Mesendoderm (in vitro differentiated cells): ENCODE measurements at regions not wholly inside any gene's neighbourhood (a gene's known extent, or its start where the extent isn't known, plus 50 kb on each side); places are given as distances from the start of the nearest gene placed in this dataset.

Experiments
- DNase-seq: peaks from one replicate; pipeline ENCODE4 v3.0.0; 2013
- H2AK5ac ChIP-seq: 2 replicates; pipeline ENCODE4 v1.6.1; 2013; ENCODE audit warnings: low read length, inconsistent platforms
- H2BK120ac ChIP-seq: 2 replicates; pipeline ENCODE4 v1.6.1; 2013; ENCODE audit warnings: low read depth, mild to moderate bottlenecking, low read length, moderate library complexity, mixed read lengths
- H2BK15ac ChIP-seq: replicated peaks from 2 replicates; pipeline ENCODE4 v1.6.1; 2013; ENCODE audit warnings: low read depth, mild to moderate bottlenecking, moderate library complexity
- H2BK5ac ChIP-seq: 2 replicates; pipeline ENCODE4 v1.6.1; 2013; ENCODE audit warnings: low read length, inconsistent platforms
- H3K18ac ChIP-seq: 2 replicates; pipeline ENCODE4 v1.6.1; 2013; ENCODE audit warnings: mild to moderate bottlenecking, low read length, mixed read lengths
- H3K23ac ChIP-seq: one replicate; pipeline ENCODE4 v1.6.1; 2013; ENCODE audit warnings: low read length
- H3K27ac ChIP-seq: 2 replicates; pipeline ENCODE4 v1.5.1; 2013; ENCODE audit warnings: low read depth, mild to moderate bottlenecking, inconsistent platforms, low read length, moderate library complexity
- H3K27me3 ChIP-seq: 2 replicates; pipeline ENCODE4 v1.6.1; 2013; ENCODE audit warnings: low read length, control low read depth, mild to moderate bottlenecking, inconsistent platforms; ENCODE audit not compliant: insufficient read depth, poor library complexity
- H3K36me3 ChIP-seq: 2 replicates; pipeline ENCODE4 v1.6.1; 2013; ENCODE audit warnings: low read length, inconsistent platforms; ENCODE audit not compliant: control insufficient read depth, insufficient read depth
- H3K4ac ChIP-seq: one replicate; pipeline ENCODE4 v1.6.1; 2013; ENCODE audit warnings: low read depth, mild to moderate bottlenecking, low read length, moderate library complexity
- H3K4me1 ChIP-seq: 2 replicates; pipeline ENCODE4 v1.6.1; 2013; ENCODE audit warnings: low read depth, low read length, inconsistent platforms; ENCODE audit not compliant: control insufficient read depth
- H3K4me2 ChIP-seq: 2 replicates; pipeline ENCODE4 v1.6.1; 2013; ENCODE audit warnings: low read length
- H3K4me3 ChIP-seq: 2 replicates; pipeline ENCODE4 v1.5.1; 2013; ENCODE audit warnings: mild to moderate bottlenecking, low read length
- H3K56ac ChIP-seq: one replicate; pipeline ENCODE4 v1.6.1; 2013; ENCODE audit warnings: low read length
- H3K79me1 ChIP-seq: 2 replicates; pipeline ENCODE4 v1.6.1; 2013; ENCODE audit warnings: low read length, inconsistent platforms
- H3K79me2 ChIP-seq: 2 replicates; pipeline ENCODE4 v1.6.1; 2013; ENCODE audit warnings: mild to moderate bottlenecking, low read length; ENCODE audit not compliant: control insufficient read depth, insufficient read depth
- H3K9ac ChIP-seq: 2 replicates; pipeline ENCODE4 v1.6.1; 2013; ENCODE audit warnings: low read length, inconsistent platforms
- H4K5ac ChIP-seq: one replicate; pipeline ENCODE4 v1.6.1; 2013; ENCODE audit warnings: low read length
- H4K8ac ChIP-seq: one replicate; pipeline ENCODE4 v1.6.1; 2013; ENCODE audit warnings: low read depth, mild to moderate bottlenecking, control low read depth, low read length, moderate library complexity
- WGBS: extraction: QIAGEN DNeasy Blood & Tissue Kit; methylation state at CpG from one replicate; pipeline ENCODE4 v1.1.7; 2013; ENCODE audit warnings: low lambda C conversion rate, missing lambda C conversion rate; ENCODE audit not compliant: insufficient coverage; ENCODE audit errors: extremely low coverage; 5-methylcytosine and 5-hydroxymethylcytosine counted together

- Histone ChIP-seq H3K23ac (no peak overlapping the region), H2BK15ac (no peak overlapping the region), H3K4me3 (no peak overlapping the region), H4K5ac (no peak overlapping the region), H4K8ac (no peak overlapping the region), H2BK5ac (no peak overlapping the region), H3K18ac (no peak overlapping the region), H3K27me3 (no peaks in the 10 kb centered on the region), H3K9ac (no peak overlapping the region), H3K4me1 (no peaks in the 10 kb centered on the region), H3K36me3 (no peaks in the 10 kb centered on the region), H3K56ac (no peak overlapping the region), H3K4me2 (no peak overlapping the region), H2BK120ac (no peak overlapping the region), H3K27ac (no peak overlapping the region), H3K79me1 (no peaks in the 10 kb centered on the region), H3K79me2 (no peaks in the 10 kb centered on the region), H3K4ac (no peak overlapping the region), H2AK5ac (no peak overlapping the region)
- no CpG with 5 or more reads among the region's 5 CpGs for WGBS
- DNase-seq: peak; percentile 87
Measured at GRCh38 chr16:73385696-73386095, 337.8 kb upstream of the ZFHX3 start.

- Histone ChIP-seq H2AK5ac (no peak overlapping the region), H2BK5ac (no peak overlapping the region), H3K79me1 (no peaks in the 10 kb centered on the region), H2BK120ac (no peak overlapping the region), H3K4ac (no peak overlapping the region), H3K4me3 (no peak overlapping the region), H3K23ac (no peak overlapping the region), H3K9ac (no peak overlapping the region), H3K56ac (no peak overlapping the region), H3K79me2 (no peaks in the 10 kb centered on the region), H4K5ac (no peak overlapping the region), H3K27ac (no peak overlapping the region), H4K8ac (no peak overlapping the region), H3K18ac (no peak overlapping the region), H3K36me3 (no peaks in the 10 kb centered on the region), H3K4me2 (no peak overlapping the region), H3K27me3 (no peaks in the 10 kb centered on the region), H3K4me1 (no peaks in the 10 kb centered on the region), H2BK15ac (no peak overlapping the region)
- no CpG with 5 or more reads among the region's 5 CpGs for WGBS
- no peak for DNase-seq
Measured at GRCh38 chr16:73384506-73385089, 336.7 kb upstream of the ZFHX3 start.

GRCh38 chr16:73383988-73384365 is 336.0 kb upstream of the ZFHX3 start:
- Histone ChIP-seq H3K79me2 (no peaks in the 10 kb centered on the region), H3K27ac (no peak overlapping the region)
- no CpG with 5 or more reads among the region's 3 CpGs for WGBS

GRCh38 chr16:73383195-73383987 is 335.5 kb upstream of the ZFHX3 start:
- no peak for DNase-seq

More at GRCh38 chr16:73383988-73384365, 336.0 kb upstream of the ZFHX3 start:
- Histone ChIP-seq H4K8ac (no peak overlapping the region), H3K56ac (no peak overlapping the region), H2AK5ac (no peak overlapping the region), H2BK15ac (no peak overlapping the region), H3K18ac (no peak overlapping the region), H3K36me3 (no peaks in the 10 kb centered on the region), H3K4me3 (no peak overlapping the region), H3K4me1 (no peaks in the 10 kb centered on the region), H3K9ac (no peak overlapping the region), H3K27me3 (no peaks in the 10 kb centered on the region), H4K5ac (no peak overlapping the region), H3K4ac (no peak overlapping the region), H3K79me1 (no peaks in the 10 kb centered on the region), H2BK120ac (peak overlapping the region; percentile 4), H3K4me2 (no peak overlapping the region), H3K23ac (no peak overlapping the region), H2BK5ac (no peak overlapping the region)
- DNase-seq: no peak

GRCh38 chr16:73378471-73378870 is 330.5 kb upstream of the ZFHX3 start:
- Histone ChIP-seq H3K4me1 (no peaks in the 10 kb centered on the region), H2AK5ac (no peak overlapping the region), H3K27ac (no peak overlapping the region), H4K8ac (no peak overlapping the region), H3K79me1 (no peaks in the 10 kb centered on the region), H3K4ac (no peak overlapping the region), H3K4me3 (no peak overlapping the region), H3K56ac (no peak overlapping the region), H2BK15ac (no peak overlapping the region), H3K23ac (no peak overlapping the region), H3K36me3 (no peaks in the 10 kb centered on the region), H2BK5ac (no peak overlapping the region), H4K5ac (no peak overlapping the region), H3K27me3 (no peaks in the 10 kb centered on the region), H3K9ac (no peak overlapping the region), H2BK120ac (no peak overlapping the region), H3K18ac (no peak overlapping the region), H3K4me2 (no peak overlapping the region), H3K79me2 (no peaks in the 10 kb centered on the region)
- no peak for DNase-seq
- WGBS: no CpG with 5 or more reads among the region's 4 CpGs

More at GRCh38 chr16:73383195-73383987, 335.5 kb upstream of the ZFHX3 start:
- Histone ChIP-seq H2BK120ac (no peak overlapping the region), H3K23ac (no peak overlapping the region), H3K4me1 (no peaks in the 10 kb centered on the region), H4K8ac (no peak overlapping the region), H3K4me3 (no peak overlapping the region), H3K27ac (no peak overlapping the region), H3K27me3 (no peaks in the 10 kb centered on the region), H3K36me3 (no peaks in the 10 kb centered on the region), H3K4ac (no peak overlapping the region), H3K18ac (no peak overlapping the region), H2BK15ac (no peak overlapping the region), H2BK5ac (no peak overlapping the region), H3K9ac (no peak overlapping the region), H3K79me1 (no peaks in the 10 kb centered on the region), H3K56ac (peak overlapping the region; percentile 20), H4K5ac (peak overlapping the region; percentile 30), H3K4me2 (no peak overlapping the region), H2AK5ac (no peak overlapping the region), H3K79me2 (no peaks in the 10 kb centered on the region)
- WGBS: no CpG with 5 or more reads among the region's 21 CpGs
